WERI-Rb-1 (cell line): ENCODE measurements at regions not wholly inside any gene's neighbourhood (a gene's known extent, or its start where the extent isn't known, plus 50 kb on each side); places are given as distances from the start of the nearest gene placed in this dataset.

Experiments
- DNase-seq: peaks from one replicate; pipeline ENCODE4 v3.0.0-alpha.2; 2020
- H3K27ac ChIP-seq: fragments of 250-450 bp; sonication (Bioruptor Pico); 2 replicates; pipeline ENCODE4 v1.5.1; 2020; ENCODE audit warnings: mild to moderate bottlenecking, moderate library complexity
- H3K27me3 ChIP-seq: fragments of 250-450 bp; sonication (Bioruptor Pico); 2 replicates; pipeline ENCODE4 v1.5.1; 2021; ENCODE audit warnings: mild to moderate bottlenecking, low read depth, moderate library complexity; ENCODE audit not compliant: insufficient read depth, severe bottlenecking
- H3K36me3 ChIP-seq: fragments of 250-450 bp; sonication (Bioruptor Pico); 2 replicates; pipeline ENCODE4 v1.5.1; 2020; ENCODE audit warnings: mild to moderate bottlenecking, moderate library complexity
- H3K4me3 ChIP-seq: 2 replicates; pipeline ENCODE4 v1.5.1; 2011; ENCODE audit warnings: low read depth, mild to moderate bottlenecking, control low read depth, low read length
- H3K9me3 ChIP-seq: fragments of 250-450 bp; sonication (Bioruptor Pico); 2 replicates; pipeline ENCODE4 v1.5.1; 2021; ENCODE audit warnings: mild to moderate bottlenecking, moderate library complexity; ENCODE audit not compliant: severe bottlenecking
- CTCF ChIP-seq: IDR thresholded peaks from 2 replicates; pipeline ENCODE4 v1.5.1; 2011; ENCODE audit warnings: low read depth, mild to moderate bottlenecking, control low read depth, inconsistent platforms, low read length

- Histone ChIP-seq H3K27me3 (no peaks in the 10 kb centered on the region), H3K36me3 (no peaks in the 10 kb centered on the region), H3K9me3 (no peaks in the 10 kb centered on the region), H3K4me3 (peak overlapping the region; percentile 36), H3K27ac (no peak overlapping the region)
- no peak for DNase-seq
- TF ChIP-seq CTCF: no peak
These were observed 141.7 kb upstream of the VKORC1L1 start for GRCh38 chr7:65731129-65731528.

GRCh38 chr7:65731562-65732035, 141.3 kb upstream of the VKORC1L1 start:
- H3K27ac ChIP-seq: no peak overlapping the region
- H3K4me3 ChIP-seq: peak overlapping the region; percentile 36
- H3K9me3 ChIP-seq: no peaks in the 10 kb centered on the region
- no peaks in the 10 kb centered on the region for H3K27me3 ChIP-seq
- TF ChIP-seq CTCF: peak; percentile 32; the same call in 1 of the 2 replicates
- H3K36me3 ChIP-seq: no peaks in the 10 kb centered on the region
- peak; percentile 45 for DNase-seq

- Histone ChIP-seq H3K27ac (no peak overlapping the region), H3K4me3 (no peak overlapping the region), H3K27me3 (no peaks in the 10 kb centered on the region), H3K9me3 (no peaks in the 10 kb centered on the region), H3K36me3 (no peaks in the 10 kb centered on the region; the same call in 1 of the 2 replicates)
- no peak for DNase-seq
- TF ChIP-seq CTCF: no peak
These were observed 128.5 kb upstream of the VKORC1L1 start for GRCh38 chr7:65744406-65744805.

- no peak for TF ChIP-seq CTCF
- Histone ChIP-seq H3K27me3 (no peaks in the 10 kb centered on the region), H3K36me3 (peaks cover 3% of the 10 kb centered on the region), H3K9me3 (no peaks in the 10 kb centered on the region), H3K27ac (no peak overlapping the region), H3K4me3 (no peak overlapping the region)
- DNase-seq: no peak
These were observed 126.5 kb upstream of the VKORC1L1 start for GRCh38 chr7:65746398-65746669.

- H3K9me3 ChIP-seq: no peaks in the 10 kb centered on the region
- no peak for TF ChIP-seq CTCF
These were observed 123.8 kb upstream of the VKORC1L1 start for GRCh38 chr7:65749039-65749438.

GRCh38 chr7:65749518-65749917, 123.4 kb upstream of the VKORC1L1 start:
- Histone ChIP-seq H3K27ac (no peak overlapping the region), H3K4me3 (no peak overlapping the region), H3K36me3 (peaks cover 16% of the 10 kb centered on the region), H3K27me3 (no peaks in the 10 kb centered on the region), H3K9me3 (no peaks in the 10 kb centered on the region)
- TF ChIP-seq CTCF: no peak
- no peak for DNase-seq

More at GRCh38 chr7:65749039-65749438, 123.8 kb upstream of the VKORC1L1 start:
- Histone ChIP-seq H3K27me3 (no peaks in the 10 kb centered on the region), H3K4me3 (no peak overlapping the region), H3K36me3 (peaks cover 15% of the 10 kb centered on the region), H3K27ac (no peak overlapping the region)
- no peak for DNase-seq
